HG03432 (cell line): ENCODE measurements at regions not wholly inside any gene's neighbourhood (a gene's known extent, or its start where the extent isn't known, plus 50 kb on each side); places are given as distances from the start of the nearest gene placed in this dataset.
"Not testable (repeated sequence)": the region's sequence is repeated elsewhere in the genome, so short reads cannot be mapped to it uniquely, and the experiment has no call there.

Experiments used
- ATAC-seq: cut with Tn5 transposase; IDR thresholded peaks from one replicate; pipeline ENCODE4 v1.9.1; 2021; ENCODE audit warnings: mild to moderate bottlenecking, moderate library complexity; ENCODE audit not compliant: unreplicated experiment

- no peak for ATAC-seq
Observed at GRCh38 chr5:105903069-105903468, 1767.7 kb downstream of the EFNA5 start.

GRCh38 chr5:105899726-105900125, 1771.0 kb downstream of the EFNA5 start:
- ATAC-seq, result no peak

- no peak for ATAC-seq
Observed at GRCh38 chr5:105898183-105898582, 1772.6 kb downstream of the EFNA5 start.

- ATAC-seq, result no peak
Observed at GRCh38 chr5:105885266-105885665, 1785.5 kb downstream of the EFNA5 start.

- no peak for ATAC-seq
Observed at GRCh38 chr5:105882956-105883481, 1787.7 kb downstream of the EFNA5 start.

GRCh38 chr5:105878402-105878801, 1792.3 kb downstream of the EFNA5 start:
- ATAC-seq, result no peak

GRCh38 chr5:105877592-105877991, 1793.1 kb downstream of the EFNA5 start:
- no peak for ATAC-seq

- ATAC-seq, result no peak
Observed at GRCh38 chr5:105874316-105874715, 1796.4 kb downstream of the EFNA5 start.

GRCh38 chr5:105872569-105873270, 1798.0 kb downstream of the EFNA5 start:
- no peak for ATAC-seq

- ATAC-seq, result no peak
Observed at GRCh38 chr5:105868038-105868780, 1802.5 kb downstream of the EFNA5 start.

GRCh38 chr5:105865834-105866233, 1804.9 kb downstream of the EFNA5 start:
- no peak for ATAC-seq

- ATAC-seq, result not testable (repeated sequence)
Observed at GRCh38 chr5:105859350-105859749, 1811.4 kb downstream of the EFNA5 start.

GRCh38 chr5:105849701-105850100, 1821.0 kb downstream of the EFNA5 start:
- no peak for ATAC-seq

- ATAC-seq, result no peak
Observed at GRCh38 chr5:105840800-105841199, 1829.9 kb downstream of the EFNA5 start.

GRCh38 chr5:105836887-105837286, 1833.8 kb downstream of the EFNA5 start:
- ATAC-seq, result no peak

- no peak for ATAC-seq
Observed at GRCh38 chr5:105836268-105836667, 1834.5 kb downstream of the EFNA5 start.

- no peak for ATAC-seq
Observed at GRCh38 chr5:105828821-105829220, 1841.9 kb downstream of the EFNA5 start.

GRCh38 chr5:105821800-105822199, 1848.9 kb downstream of the EFNA5 start:
- ATAC-seq, result no peak

- ATAC-seq, result no peak
Observed at GRCh38 chr5:105817914-105818313, 1852.8 kb downstream of the EFNA5 start.

GRCh38 chr5:105817416-105817815, 1853.3 kb downstream of the EFNA5 start:
- ATAC-seq, result no peak

GRCh38 chr5:105816961-105817360, 1853.8 kb downstream of the EFNA5 start:
- ATAC-seq, result no peak

- no peak for ATAC-seq
Observed at GRCh38 chr5:105812304-105812703, 1858.4 kb downstream of the EFNA5 start.
